Fibroblast of skin of left quadriceps (primary cell): ENCODE measurements at regions not wholly inside any gene's neighbourhood (a gene's known extent, or its start where the extent isn't known, plus 50 kb on each side); places are given as distances from the start of the nearest gene placed in this dataset.
A peak's percentile ranks its signal among the peaks of the same experiment; 100 is the strongest.

Experiments
- DNase-seq, 2 experiments: peaks; one replicate each; pipeline ENCODE4 v3.0.0-alpha.2; 2013; ENCODE audit warnings: low read depth in 2 of 2

GRCh38 chr15:62691008-62691407 is 351.5 kb upstream of the TPM1 start:
- DNase-seq = no peak

GRCh38 chr15:62697636-62698035 is 344.9 kb upstream of the TPM1 start:
- no peak for DNase-seq

GRCh38 chr15:62698646-62699045 is 343.9 kb upstream of the TPM1 start:
- DNase-seq = no peak

GRCh38 chr15:62706317-62706716 is 336.2 kb upstream of the TPM1 start:
- DNase-seq = no peak

- DNase-seq = no peak
These were observed 334.1 kb upstream of the TPM1 start for GRCh38 chr15:62708470-62708869.

GRCh38 chr15:62709261-62709660 is 333.3 kb upstream of the TPM1 start:
- no peak for DNase-seq

GRCh38 chr15:62711691-62712454 is 330.7 kb upstream of the TPM1 start:
- DNase-seq = no peak

GRCh38 chr15:62712455-62712839 is 330.1 kb upstream of the TPM1 start:
- DNase-seq = no peak

- DNase-seq = no peak
These were observed 326.6 kb upstream of the TPM1 start for GRCh38 chr15:62715946-62716345.

- DNase-seq = no peak
These were observed 325.1 kb upstream of the TPM1 start for GRCh38 chr15:62717496-62717895.

- no peak for DNase-seq
These were observed 323.2 kb upstream of the TPM1 start for GRCh38 chr15:62719316-62719715.

- DNase-seq = no peak
These were observed 320.3 kb upstream of the TPM1 start for GRCh38 chr15:62722237-62722636.

GRCh38 chr15:62726461-62726860 is 316.1 kb upstream of the TPM1 start:
- DNase-seq = no peak

- no peak for DNase-seq
These were observed 315.0 kb upstream of the TPM1 start for GRCh38 chr15:62727501-62727900.

- no peak for DNase-seq
These were observed 311.7 kb upstream of the TPM1 start for GRCh38 chr15:62730825-62731224.

GRCh38 chr15:62732078-62732477 is 310.5 kb upstream of the TPM1 start:
- DNase-seq = no peak

GRCh38 chr15:62734706-62735105 is 307.8 kb upstream of the TPM1 start:
- no peak for DNase-seq

- no peak for DNase-seq
These were observed 305.8 kb upstream of the TPM1 start for GRCh38 chr15:62736756-62737155.

GRCh38 chr15:62737551-62737950 is 305.0 kb upstream of the TPM1 start:
- no peak for DNase-seq

GRCh38 chr15:62739082-62739481 is 303.5 kb upstream of the TPM1 start:
- DNase-seq = no peak

- DNase-seq = peak in 1 of 2 experiments; percentile 40
These were observed 303.0 kb upstream of the TPM1 start for GRCh38 chr15:62739507-62739906.

GRCh38 chr15:62740141-62741004 is 302.2 kb upstream of the TPM1 start:
- no peak for DNase-seq

GRCh38 chr15:62741106-62741505 is 301.4 kb upstream of the TPM1 start:
- no peak for DNase-seq
